Neuronal stem cell (in vitro differentiated cells): ENCODE measurements at regions not wholly inside any gene's neighbourhood (a gene's known extent, or its start where the extent isn't known, plus 50 kb on each side); places are given as distances from the start of the nearest gene placed in this dataset.

Experiments
- DNase-seq: peaks from one replicate; pipeline ENCODE4 v3.0.0-alpha.2; 2013; ENCODE audit warnings: low spot score
- H2AFZ ChIP-seq: one replicate; pipeline ENCODE4 v1.6.1; 2013; ENCODE audit warnings: mild to moderate bottlenecking, low read length, inconsistent platforms
- H2AK5ac ChIP-seq: 2 replicates; pipeline ENCODE4 v1.6.1; 2013; ENCODE audit warnings: low read depth, mild to moderate bottlenecking, inconsistent platforms, low read length, moderate library complexity, mixed read lengths
- H2BK120ac ChIP-seq: 2 replicates; pipeline ENCODE4 v1.6.1; 2013; ENCODE audit warnings: low read depth, mild to moderate bottlenecking, inconsistent platforms, low read length, moderate library complexity, mixed read lengths
- H2BK12ac ChIP-seq: one replicate; pipeline ENCODE4 v1.6.1; 2013; ENCODE audit warnings: low read length, inconsistent platforms
- H2BK15ac ChIP-seq: 2 replicates; pipeline ENCODE4 v1.6.1; 2013; ENCODE audit warnings: mild to moderate bottlenecking, low read length, inconsistent platforms, mixed read lengths
- H2BK5ac ChIP-seq: one replicate; pipeline ENCODE4 v1.6.1; 2013; ENCODE audit warnings: inconsistent platforms, mild to moderate bottlenecking, low read length, moderate library complexity
- H3K14ac ChIP-seq: one replicate; pipeline ENCODE4 v1.6.1; 2013; ENCODE audit warnings: low read length, inconsistent platforms
- H3K18ac ChIP-seq: 2 replicates; pipeline ENCODE4 v1.6.1; 2013; ENCODE audit warnings: low read length, inconsistent platforms
- H3K23ac ChIP-seq: 2 replicates; pipeline ENCODE4 v1.6.1; 2013; ENCODE audit warnings: low read depth, mild to moderate bottlenecking, mixed read lengths, low read length, inconsistent platforms; ENCODE audit not compliant: poor library complexity
- H3K27ac ChIP-seq: replicated peaks from 3 replicates; pipeline ENCODE4 v1.5.1; 2013; ENCODE audit warnings: low read length, inconsistent platforms
- H3K27me3 ChIP-seq, 3 experiments: 2 replicates each; pipeline ENCODE4 v1.6.1; 2013; ENCODE audit warnings: low read length in 3 of 3, mild to moderate bottlenecking in 2 of 3, inconsistent platforms in 1 of 3, low read depth in 1 of 3, mixed read lengths in 1 of 3, moderate library complexity in 1 of 3; ENCODE audit not compliant: control insufficient read depth in 3 of 3, insufficient read depth in 3 of 3
- H3K36me3 ChIP-seq, 2 donors: replicated peaks in 1 of 2; 2 replicates each; pipeline ENCODE4 v1.6.1; 2013; ENCODE audit warnings: low read length in 2 of 2; ENCODE audit not compliant: control insufficient read depth in 2 of 2, insufficient read depth in 2 of 2
- H3K4ac ChIP-seq: 2 replicates; pipeline ENCODE4 v1.6.1; 2013; ENCODE audit warnings: inconsistent platforms, mild to moderate bottlenecking, low read length, moderate library complexity
- H3K4me1 ChIP-seq, 2 donors: 1 replicate in 1 of 2; 2 replicates in 1 of 2; pipeline ENCODE4 v1.6.1; 2013; ENCODE audit warnings: low read length in 2 of 2, low read depth in 1 of 2; ENCODE audit not compliant: control insufficient read depth in 2 of 2, insufficient read depth in 1 of 2
- H3K4me2 ChIP-seq: one replicate; pipeline ENCODE4 v1.6.1; 2013; ENCODE audit warnings: mild to moderate bottlenecking, low read length, inconsistent platforms; ENCODE audit not compliant: insufficient read depth, poor library complexity, severe bottlenecking
- H3K4me3 ChIP-seq, 2 donors: 2 replicates each; pipeline ENCODE4 v1.5.1; 2013; ENCODE audit warnings: low read length in 2 of 2, mild to moderate bottlenecking in 2 of 2, inconsistent platforms in 1 of 2, moderate library complexity in 1 of 2
- H3K79me1 ChIP-seq: one replicate; pipeline ENCODE4 v1.6.1; 2013; ENCODE audit warnings: low read depth, mild to moderate bottlenecking, inconsistent platforms, low read length, moderate library complexity
- H3K9ac ChIP-seq: one replicate; pipeline ENCODE4 v1.6.1; 2013; ENCODE audit warnings: mild to moderate bottlenecking, low read depth, low read length, inconsistent platforms; ENCODE audit not compliant: poor library complexity
- H3K9me3 ChIP-seq, 2 donors: replicated peaks in 1 of 2; 2 replicates each; pipeline versions ENCODE3 to v1.6.1; 2013; ENCODE audit warnings: low read length in 2 of 2, mild to moderate bottlenecking in 2 of 2, inconsistent platforms in 1 of 2, low read depth in 1 of 2, mixed read lengths in 1 of 2, moderate library complexity in 1 of 2; ENCODE audit not compliant: control insufficient read depth in 2 of 2, insufficient read depth in 1 of 2
- H4K8ac ChIP-seq: one replicate; pipeline ENCODE4 v1.6.1; 2013; ENCODE audit warnings: low read depth, mild to moderate bottlenecking, inconsistent platforms, low read length, moderate library complexity
- H4K91ac ChIP-seq: one replicate; pipeline ENCODE4 v1.6.1; 2013; ENCODE audit warnings: low read length, low read depth, mild to moderate bottlenecking, inconsistent platforms; ENCODE audit not compliant: poor library complexity
- WGBS, 2 donors: extraction: QIAGEN DNeasy Blood & Tissue Kit; methylation state at CpG; one replicate each; pipeline ENCODE4 v1.1.7; 2013; ENCODE audit warnings: missing lambda C conversion rate in 2 of 2, mixed read lengths in 1 of 2; ENCODE audit not compliant: insufficient read length in 2 of 2, insufficient replicate concordance in 1 of 2; ENCODE audit errors: extremely low coverage in 2 of 2; 5-methylcytosine and 5-hydroxymethylcytosine counted together

GRCh38 chr9:79176014-79176697, 395.6 kb upstream of the TLE4 start:
- Histone ChIP-seq H3K9me3 (no peaks in the 10 kb centered on the region), H2BK15ac (no peak overlapping the region), H3K18ac (no peak overlapping the region), H2AK5ac (no peak overlapping the region), H2AFZ (no peak overlapping the region), H2BK12ac (no peak overlapping the region), H3K14ac (no peak overlapping the region), H3K23ac (no peak overlapping the region), H3K27me3 (no peaks in the 10 kb centered on the region), H3K4me2 (no peak overlapping the region), H3K79me1 (no peaks in the 10 kb centered on the region), H3K4ac (no peak overlapping the region), H2BK120ac (no peak overlapping the region), H4K91ac (no peak overlapping the region), H3K4me3 (no peak overlapping the region), H3K27ac (no peak overlapping the region), H3K36me3 (no peaks in the 10 kb centered on the region), H3K9ac (no peak overlapping the region), H4K8ac (no peak overlapping the region), H2BK5ac (no peak overlapping the region), H3K4me1 (no peaks in the 10 kb centered on the region)
- no CpG with 5 or more reads among the region's 4 CpGs for WGBS, 2 donors
- no peak for DNase-seq

GRCh38 chr9:79184831-79185230, 386.9 kb upstream of the TLE4 start:
- H2BK120ac ChIP-seq: no peak overlapping the region
- H3K4me3 ChIP-seq: no peak overlapping the region
- no peaks in the 10 kb centered on the region for H3K36me3 ChIP-seq
- no peak overlapping the region for H3K23ac ChIP-seq
- WGBS, 2 donors: no CpG with 5 or more reads among the region's 2 CpGs
- H2AFZ ChIP-seq: no peak overlapping the region
- no peaks in the 10 kb centered on the region for H3K4me1 ChIP-seq
- no peak overlapping the region for H3K27ac ChIP-seq
- H3K27me3 ChIP-seq: no peaks in the 10 kb centered on the region
- H3K4me2 ChIP-seq: no peak overlapping the region
- no peak for DNase-seq
- H3K79me1 ChIP-seq: no peaks in the 10 kb centered on the region
- no peak overlapping the region for H2BK12ac ChIP-seq
- no peak overlapping the region for H3K14ac ChIP-seq
- no peak overlapping the region for H4K91ac ChIP-seq
- no peak overlapping the region for H3K9ac ChIP-seq
- no peak overlapping the region for H4K8ac ChIP-seq
- no peak overlapping the region for H3K18ac ChIP-seq
- no peak overlapping the region for H2BK5ac ChIP-seq
- no peak overlapping the region for H2AK5ac ChIP-seq
- H3K9me3 ChIP-seq: no peaks in the 10 kb centered on the region
- no peak overlapping the region for H2BK15ac ChIP-seq
- no peak overlapping the region for H3K4ac ChIP-seq

GRCh38 chr9:79185866-79186265, 385.9 kb upstream of the TLE4 start:
- Histone ChIP-seq H2BK120ac (no peak overlapping the region), H3K9me3 (no peaks in the 10 kb centered on the region)

GRCh38 chr9:79189511-79189924, 382.2 kb upstream of the TLE4 start:
- Histone ChIP-seq H2AK5ac (no peak overlapping the region), H3K4ac (no peak overlapping the region), H3K36me3 (no peaks in the 10 kb centered on the region), H3K27ac (no peak overlapping the region), H3K23ac (no peak overlapping the region), H3K4me1 (no peaks in the 10 kb centered on the region), H3K4me2 (no peak overlapping the region), H2BK120ac (no peak overlapping the region), H3K18ac (no peak overlapping the region), H2BK5ac (no peak overlapping the region), H3K14ac (no peak overlapping the region), H2AFZ (no peak overlapping the region), H3K9me3 (no peaks in the 10 kb centered on the region), H3K9ac (no peak overlapping the region), H4K8ac (no peak overlapping the region), H3K4me3 (no peak overlapping the region), H3K27me3 (no peaks in the 10 kb centered on the region), H3K79me1 (no peaks in the 10 kb centered on the region), H2BK15ac (no peak overlapping the region), H2BK12ac (no peak overlapping the region), H4K91ac (no peak overlapping the region)
- DNase-seq: no peak
- WGBS, 2 donors: no CpG with 5 or more reads among the region's 3 CpGs

More at GRCh38 chr9:79185866-79186265, 385.9 kb upstream of the TLE4 start:
- H3K9ac ChIP-seq: no peak overlapping the region
- H2AK5ac ChIP-seq: no peak overlapping the region
- H3K4me1 ChIP-seq: no peaks in the 10 kb centered on the region
- H3K4me3 ChIP-seq: no peak overlapping the region
- H2BK5ac ChIP-seq: no peak overlapping the region
- no peak overlapping the region for H3K27ac ChIP-seq
- no peaks in the 10 kb centered on the region for H3K27me3 ChIP-seq
- H3K23ac ChIP-seq: no peak overlapping the region
- no peak overlapping the region for H3K14ac ChIP-seq
- no peak overlapping the region for H2BK15ac ChIP-seq
- no peaks in the 10 kb centered on the region for H3K79me1 ChIP-seq
- H2BK12ac ChIP-seq: no peak overlapping the region
- DNase-seq: no peak
- H3K36me3 ChIP-seq: no peaks in the 10 kb centered on the region
- no peak overlapping the region for H2AFZ ChIP-seq
- H3K4me2 ChIP-seq: no peak overlapping the region
- no peak overlapping the region for H3K4ac ChIP-seq
- no peak overlapping the region for H4K91ac ChIP-seq
- no peak overlapping the region for H3K18ac ChIP-seq
- no peak overlapping the region for H4K8ac ChIP-seq
